IPS-NIHi11 (cell line): ENCODE measurements at regions not wholly inside any gene's neighbourhood (a gene's known extent, or its start where the extent isn't known, plus 50 kb on each side); places are given as distances from the start of the nearest gene placed in this dataset.

Source experiments
- DNase-seq: peaks from one replicate; pipeline ENCODE4 v3.0.0; 2012; ENCODE audit warnings: mixed read lengths, low spot score

- DNase-seq: no peak
Observed at GRCh38 chrX:40166582-40166981, 68.8 kb upstream of the BCOR start.

GRCh38 chrX:40165861-40166260, 68.1 kb upstream of the BCOR start:
- DNase-seq: no peak

- no peak for DNase-seq
Observed at GRCh38 chrX:40165206-40165605, 67.4 kb upstream of the BCOR start.

GRCh38 chrX:40164751-40165150, 67.0 kb upstream of the BCOR start:
- no peak for DNase-seq

GRCh38 chrX:40158036-40158706, 60.4 kb upstream of the BCOR start:
- DNase-seq: peak; percentile 77

GRCh38 chrX:40157228-40158035, 59.7 kb upstream of the BCOR start:
- no peak for DNase-seq

GRCh38 chrX:40156470-40157227, 58.9 kb upstream of the BCOR start:
- DNase-seq: no peak

- DNase-seq: no peak
Observed at GRCh38 chrX:40155589-40156469, 58.1 kb upstream of the BCOR start.

GRCh38 chrX:40154853-40155588, 57.3 kb upstream of the BCOR start:
- no peak for DNase-seq

- no peak for DNase-seq
Observed at GRCh38 chrX:40154250-40154852, 56.6 kb upstream of the BCOR start.

- no peak for DNase-seq
Observed at GRCh38 chrX:40153345-40154249, 55.8 kb upstream of the BCOR start.

- no peak for DNase-seq
Observed at GRCh38 chrX:40152741-40153344, 55.1 kb upstream of the BCOR start.

- no peak for DNase-seq
Observed at GRCh38 chrX:40152173-40152711, 54.5 kb upstream of the BCOR start.

- DNase-seq: no peak
Observed at GRCh38 chrX:40151211-40152172, 53.7 kb upstream of the BCOR start.

- DNase-seq: no peak
Observed at GRCh38 chrX:40150503-40150902, 52.7 kb upstream of the BCOR start.

- DNase-seq: no peak
Observed at GRCh38 chrX:40149286-40150175, 51.8 kb upstream of the BCOR start.
